Astrocyte (in vitro differentiated cells and primary cell): ENCODE measurements at regions not wholly inside any gene's neighbourhood (a gene's known extent, or its start where the extent isn't known, plus 50 kb on each side); places are given as distances from the start of the nearest gene placed in this dataset.

Source experiments
- DNase-seq: peaks from one replicate; pipeline ENCODE4 v3.0.0-alpha.2; 2010; ENCODE audit warnings: low read depth
- FAIRE-seq: peaks from 2 replicates; lab custom pipeline; 2011; peaks lifted over from hg19 to GRCh38; lab: Jason Lieb, UNC
- H2AFZ ChIP-seq: 2 replicates; pipeline ENCODE4 v1.6.0; 2012; ENCODE audit warnings: low read depth, low read length, inconsistent platforms
- H3K27ac ChIP-seq: 2 replicates; pipeline ENCODE4 v1.5.1; 2011; ENCODE audit warnings: low read depth, low read length, inconsistent platforms
- H3K27me3 ChIP-seq: 2 replicates; pipeline ENCODE4 v1.6.0; 2011; ENCODE audit warnings: low read length, inconsistent platforms; ENCODE audit not compliant: insufficient read depth
- H3K36me3 ChIP-seq: 2 replicates; pipeline ENCODE4 v1.5.1; 2011; ENCODE audit warnings: low read length, inconsistent platforms; ENCODE audit not compliant: insufficient read depth
- H3K4me1 ChIP-seq: 2 replicates; pipeline ENCODE4 v1.5.1; 2011; ENCODE audit warnings: low read length, inconsistent platforms; ENCODE audit not compliant: insufficient read depth
- H3K4me2 ChIP-seq: 2 replicates; pipeline ENCODE4 v1.6.0; 2012; ENCODE audit warnings: low read length, inconsistent platforms
- H3K4me3 ChIP-seq: 2 replicates; pipeline ENCODE4 v1.5.1; 2011; ENCODE audit warnings: low read depth, mild to moderate bottlenecking, low read length, inconsistent platforms; ENCODE audit not compliant: insufficient read depth
- H3K79me2 ChIP-seq: 2 replicates; pipeline ENCODE4 v1.6.0; 2012; ENCODE audit warnings: mild to moderate bottlenecking, low read length, inconsistent platforms; ENCODE audit not compliant: insufficient read depth
- H3K9ac ChIP-seq: 2 replicates; pipeline ENCODE4 v1.6.0; 2012; ENCODE audit warnings: mild to moderate bottlenecking, low read length, inconsistent platforms
- H3K9me3 ChIP-seq: 2 replicates; pipeline ENCODE4 v1.5.1; 2012; ENCODE audit warnings: low read depth, mild to moderate bottlenecking, low read length, inconsistent platforms; ENCODE audit not compliant: insufficient read depth
- H4K20me1 ChIP-seq: 2 replicates; pipeline ENCODE4 v1.6.0; 2012; ENCODE audit warnings: low read length, inconsistent platforms; ENCODE audit not compliant: insufficient read depth
- H3K27ac Mint-ChIP-seq: one replicate; pipeline ENCODE4 v1.8.0; 2021; ENCODE audit warnings: mild to moderate bottlenecking, mixed read lengths; ENCODE audit not compliant: unreplicated experiment
- H3K27me3 Mint-ChIP-seq: one replicate; pipeline ENCODE4 v1.8.0; 2021; ENCODE audit warnings: low read depth, mixed read lengths; ENCODE audit not compliant: unreplicated experiment
- H3K36me3 Mint-ChIP-seq: one replicate; pipeline ENCODE4 v1.8.0; 2021; ENCODE audit warnings: low read depth, mixed read lengths; ENCODE audit not compliant: unreplicated experiment
- H3K4me1 Mint-ChIP-seq: one replicate; pipeline ENCODE4 v1.8.0; 2021; ENCODE audit warnings: low read depth, mixed read lengths; ENCODE audit not compliant: unreplicated experiment
- H3K4me3 Mint-ChIP-seq: one replicate; pipeline ENCODE4 v1.8.0; 2021; ENCODE audit warnings: mild to moderate bottlenecking, moderate library complexity, mixed read lengths; ENCODE audit not compliant: unreplicated experiment
- H3K9me3 Mint-ChIP-seq: one replicate; pipeline ENCODE4 v1.8.0; 2021; ENCODE audit warnings: mild to moderate bottlenecking, mixed read lengths; ENCODE audit not compliant: unreplicated experiment
- CTCF ChIP-seq: IDR thresholded peaks from 2 replicates; pipeline ENCODE4 v1.5.1; 2011; ENCODE audit warnings: low read depth, mild to moderate bottlenecking, inconsistent platforms, low read length, moderate library complexity; ENCODE audit not compliant: insufficient read depth
- EZH2 ChIP-seq: IDR thresholded peaks from 2 replicates; pipeline ENCODE4 v1.6.1; 2012; ENCODE audit warnings: mild to moderate bottlenecking, low read length, inconsistent platforms; ENCODE audit not compliant: insufficient read depth

GRCh38 chr6:6941201-6941600 lies 166.6 kb upstream of the RREB1 start:
- Mint-ChIP-seq H3K9me3 (no peaks in the 10 kb centered on the region), H3K4me3 (no peak overlapping the region), H3K36me3 (no peaks in the 10 kb centered on the region), H3K27me3 (peaks cover 4% of the 10 kb centered on the region), H3K27ac (no peak overlapping the region), H3K4me1 (no peaks in the 10 kb centered on the region)
- no peak for DNase-seq
- Histone ChIP-seq H3K9me3 (no peaks in the 10 kb centered on the region), H3K79me2 (no peaks in the 10 kb centered on the region), H3K36me3 (no peaks in the 10 kb centered on the region), H3K27ac (no peak overlapping the region), H3K4me2 (no peak overlapping the region), H3K4me3 (no peak overlapping the region), H3K4me1 (no peaks in the 10 kb centered on the region), H2AFZ (no peak overlapping the region), H3K27me3 (no peaks in the 10 kb centered on the region), H3K9ac (no peak overlapping the region), H4K20me1 (no peaks in the 10 kb centered on the region)
- TF ChIP-seq EZH2: no peak
- no peak for TF ChIP-seq CTCF
- no peak for FAIRE-seq

DNA sequence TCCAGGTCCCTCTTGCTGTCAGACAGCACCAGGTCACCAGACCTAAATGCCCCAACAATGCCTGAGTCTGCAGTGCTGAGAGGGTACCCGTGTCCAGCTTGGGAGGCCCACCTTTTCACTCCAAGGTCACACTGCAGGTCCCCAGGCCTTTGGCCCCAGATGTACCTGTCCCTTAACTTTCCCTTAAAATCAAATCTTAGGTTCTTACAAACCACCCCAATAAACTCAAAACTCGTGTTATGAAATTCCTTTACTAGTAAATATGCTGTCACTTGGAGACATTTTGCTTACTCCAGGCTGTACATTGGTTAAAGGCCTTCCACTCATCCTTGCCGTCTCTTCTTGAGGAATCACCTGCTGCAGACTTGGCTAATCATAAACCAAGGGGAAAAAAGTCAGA lies 165.7 kb upstream of the RREB1 start:
- Histone ChIP-seq H3K27me3 (no peaks in the 10 kb centered on the region), H3K4me3 (no peak overlapping the region), H3K9ac (no peak overlapping the region), H3K36me3 (no peaks in the 10 kb centered on the region), H3K9me3 (no peaks in the 10 kb centered on the region), H3K4me1 (no peaks in the 10 kb centered on the region), H3K79me2 (no peaks in the 10 kb centered on the region), H3K4me2 (no peak overlapping the region), H4K20me1 (no peaks in the 10 kb centered on the region), H3K27ac (no peak overlapping the region), H2AFZ (no peak overlapping the region)
- no peak for TF ChIP-seq CTCF
- Mint-ChIP-seq H3K9me3 (no peaks in the 10 kb centered on the region), H3K27me3 (peaks cover 4% of the 10 kb centered on the region), H3K36me3 (no peaks in the 10 kb centered on the region), H3K27ac (no peak overlapping the region), H3K4me1 (no peaks in the 10 kb centered on the region), H3K4me3 (no peak overlapping the region)
- FAIRE-seq (no peak), DNase-seq (no peak)

DNA sequence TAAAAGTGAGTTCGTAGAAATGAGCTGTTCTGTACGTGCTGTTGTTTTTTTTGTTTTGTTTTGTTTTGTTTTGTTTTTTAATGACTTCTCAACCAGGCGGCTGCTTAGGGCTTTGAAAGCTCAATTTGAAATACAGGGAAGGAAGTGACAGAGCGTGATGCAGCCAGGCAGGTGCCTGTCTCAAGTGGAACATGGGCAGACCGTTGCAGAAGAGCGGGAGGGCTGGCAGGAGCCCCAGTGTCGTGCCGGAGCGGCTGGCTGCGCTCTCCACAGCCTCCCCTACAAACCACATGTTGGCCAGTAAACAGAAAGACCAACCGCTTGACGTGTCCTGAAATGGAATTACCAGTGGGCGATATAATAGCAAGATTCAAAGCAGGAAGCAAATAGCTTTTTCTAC lies 164.9 kb upstream of the RREB1 start:
- no peaks in the 10 kb centered on the region for H4K20me1 ChIP-seq
- peak; percentile 65 for DNase-seq
- H3K4me2 ChIP-seq: peak overlapping the region; percentile 63
- no peaks in the 10 kb centered on the region for H3K27me3 ChIP-seq
- H3K27ac Mint-ChIP-seq: no peak overlapping the region
- no peaks in the 10 kb centered on the region for H3K9me3 ChIP-seq
- no peak overlapping the region for H3K27ac ChIP-seq
- H3K36me3 ChIP-seq: no peaks in the 10 kb centered on the region
- TF ChIP-seq EZH2 (no peak), CTCF (no peak)
- no peak overlapping the region for H3K4me3 Mint-ChIP-seq
- FAIRE-seq: no peak
- no peak overlapping the region for H2AFZ ChIP-seq
- H3K9me3 Mint-ChIP-seq: no peaks in the 10 kb centered on the region
- H3K9ac ChIP-seq: no peak overlapping the region
- H3K4me1 Mint-ChIP-seq: no peaks in the 10 kb centered on the region
- H3K36me3 Mint-ChIP-seq: no peaks in the 10 kb centered on the region
- H3K4me1 ChIP-seq: no peaks in the 10 kb centered on the region
- no peak overlapping the region for H3K4me3 ChIP-seq
- no peaks in the 10 kb centered on the region for H3K79me2 ChIP-seq
- H3K27me3 Mint-ChIP-seq: peaks cover 4% of the 10 kb centered on the region
